ENCODE measurements at regions not wholly inside any gene's neighbourhood (a gene's known extent, or its start where the extent isn't known, plus 50 kb on each side); places are given as distances from the start of the nearest gene placed in this dataset.

- H3K9me3 ChIP-seq: no peaks in the 10 kb centered on the region
- no peak for ATAC-seq
- H3K36me3 ChIP-seq: no peaks in the 10 kb centered on the region
- DNase-seq: no peak
- no peak overlapping the region for H3K4me3 ChIP-seq
- intact Hi-C loops (cut with DNase I; ENCODE audit: low total_unique reads): no loop called here
- H3K27ac ChIP-seq: no peak overlapping the region
- H3K27me3 ChIP-seq: no peaks in the 10 kb centered on the region
- in situ Hi-C loops (cut with MboI; ENCODE audit: low sequenced_read_pairs in 4 of 4): no loop called here
- H3K4me1 ChIP-seq: no peaks in the 10 kb centered on the region
- no peak for TF ChIP-seq POLR2A (IDR thresholded peaks at IDR 0.05)
- no peak for TF ChIP-seq CTCF (IDR thresholded peaks at IDR 0.05 in 4 of 5, conservative IDR thresholded peaks at IDR 0.05 in 1 of 5)
Observed at GRCh38 chrY:21813484-21814233, 80.7 kb downstream of the RBMY1D start.

GRCh38 chrY:21814491-21814890 is 79.8 kb downstream of the RBMY1D start:
- intact Hi-C loops (cut with DNase I; ENCODE audit: low total_unique reads): no loop called here
- no peak overlapping the region for H3K27ac ChIP-seq
- DNase-seq: no peak
- TF ChIP-seq POLR2A (IDR thresholded peaks at IDR 0.05) (no peak), CTCF (IDR thresholded peaks at IDR 0.05 in 4 of 5, conservative IDR thresholded peaks at IDR 0.05 in 1 of 5) (no peak)
- no peaks in the 10 kb centered on the region for H3K4me1 ChIP-seq
- no peak for ATAC-seq
- H3K9me3 ChIP-seq: no peaks in the 10 kb centered on the region
- in situ Hi-C loops (cut with MboI; ENCODE audit: low sequenced_read_pairs in 4 of 4): no loop called here
- H3K4me3 ChIP-seq: no peak overlapping the region
- no peaks in the 10 kb centered on the region for H3K27me3 ChIP-seq
- H3K36me3 ChIP-seq: no peaks in the 10 kb centered on the region

GRCh38 chrY:21821881-21822280 is 72.4 kb downstream of the RBMY1D start:
- H3K4me3 ChIP-seq: no peak overlapping the region
- no peak for ATAC-seq
- intact Hi-C loops (cut with DNase I; ENCODE audit: low total_unique reads): no loop called here

GRCh38 chrY:21827593-21827992 is 66.7 kb downstream of the RBMY1D start:
- in situ Hi-C loops (cut with MboI; ENCODE audit: low sequenced_read_pairs in 4 of 4) (no loop called here), intact Hi-C loops (cut with DNase I; ENCODE audit: low total_unique reads) (no loop called here)

More at GRCh38 chrY:21821881-21822280, 72.4 kb downstream of the RBMY1D start:
- TF ChIP-seq CTCF (IDR thresholded peaks at IDR 0.05 in 4 of 5, conservative IDR thresholded peaks at IDR 0.05 in 1 of 5) (no peak), POLR2A (IDR thresholded peaks at IDR 0.05) (no peak)
- in situ Hi-C loops (cut with MboI; ENCODE audit: low sequenced_read_pairs in 4 of 4): no loop called here
- no peak for DNase-seq
- H3K27ac ChIP-seq: no peak overlapping the region
- no peaks in the 10 kb centered on the region for H3K9me3 ChIP-seq
- no peaks in the 10 kb centered on the region for H3K36me3 ChIP-seq
- no peaks in the 10 kb centered on the region for H3K4me1 ChIP-seq
- H3K27me3 ChIP-seq: no peaks in the 10 kb centered on the region

More at GRCh38 chrY:21827593-21827992, 66.7 kb downstream of the RBMY1D start:
- Histone ChIP-seq H3K9me3 (no peaks in the 10 kb centered on the region), H3K4me3 (no peak overlapping the region), H3K4me1 (no peaks in the 10 kb centered on the region), H3K27me3 (no peaks in the 10 kb centered on the region), H3K27ac (no peak overlapping the region), H3K36me3 (no peaks in the 10 kb centered on the region)
- no peak for TF ChIP-seq CTCF (IDR thresholded peaks at IDR 0.05 in 4 of 5, conservative IDR thresholded peaks at IDR 0.05 in 1 of 5)
- TF ChIP-seq POLR2A (IDR thresholded peaks at IDR 0.05): no peak
- DNase-seq (no peak), ATAC-seq (no peak)
